ENCODE measurements at regions not wholly inside any gene's neighbourhood (a gene's known extent, or its start where the extent isn't known, plus 50 kb on each side); places are given as distances from the start of the nearest gene placed in this dataset.

- Histone ChIP-seq H4K20me1 (ENCODE audit: insufficient read depth, low read length) (no peaks in the 10 kb centered on the region), H2AK9ac (replicated peaks; ENCODE audit: low read depth, low read length, poor library complexity) (no peak overlapping the region), H3K4me3 (ENCODE audit: insufficient read depth, low read depth, low read length) (no peak overlapping the region), H4K91ac (ENCODE audit: insufficient read depth, low read depth, low read length) (no peak overlapping the region), H3K27ac (ENCODE audit: insufficient read depth, low read length) (no peak overlapping the region), H3K79me1 (ENCODE audit: low read depth in 1 of 2, low read length in 2 of 2) (no peaks in the 10 kb centered on the region), H3K14ac (replicated peaks; ENCODE audit: low read depth, low read length) (no peak overlapping the region), H2BK15ac (ENCODE audit: low read depth, low read length) (no peak overlapping the region), H3K4me1 (ENCODE audit: control insufficient read depth, insufficient read depth, low read length) (no peaks in the 10 kb centered on the region), H3K36me3 (ENCODE audit: control insufficient read depth, insufficient read depth, low read length) (no peaks in the 10 kb centered on the region), H3K9me1 (ENCODE audit: insufficient read depth, low read length) (no peaks in the 10 kb centered on the region), H2AFZ (replicated peaks; ENCODE audit: low read length, poor library complexity) (no peak overlapping the region), H2BK120ac (ENCODE audit: low read depth, low read length) (no peak overlapping the region), H2AK5ac (ENCODE audit: low read depth, low read length) (no peak overlapping the region), H2BK5ac (ENCODE audit: low read depth, low read length, poor library complexity, severe bottlenecking) (no peak overlapping the region), H3K23ac (ENCODE audit: low read depth, low read length) (no peak overlapping the region), H3K27me3 (ENCODE audit: control insufficient read depth, insufficient read depth, low read length) (no peaks in the 10 kb centered on the region), H4K8ac (ENCODE audit: low read depth in 2 of 2, low read length in 2 of 2) (no peak overlapping the region), H3K4me2 (ENCODE audit: low read depth, low read length) (no peak overlapping the region), H3K9ac (ENCODE audit: low read depth, low read length) (no peak overlapping the region), H3K18ac (ENCODE audit: low read depth, low read length) (no peak overlapping the region), H2BK20ac (ENCODE audit: low read depth, low read length) (no peak overlapping the region), H4K5ac (ENCODE audit: low read depth, low read length) (no peak overlapping the region), H3K4ac (ENCODE audit: low read depth, low read length) (no peak overlapping the region), H3K9me3 (ENCODE audit: control insufficient read depth, insufficient read depth, low read length) (peaks cover 10% of the 10 kb centered on the region), H3K56ac (ENCODE audit: extremely low read depth, insufficient read depth, low read length) (no peak overlapping the region)
- intact Hi-C loops (cut with micrococcal nuclease) (no loop called here), dilution Hi-C loops (cut with HindIII; ENCODE audit: low sequenced_read_pairs, unreplicated experiment) (no loop called here), in situ Hi-C loops (cut with MboI; ENCODE audit: low sequenced_read_pairs) (no loop called here)
- ChIA-PET POLR2A (ENCODE audit: unreplicated experiment) (no interaction called here), CTCF (no interaction called here)
- WGBS, 2 experiments (ENCODE audit: extremely low coverage in 2 of 2, insufficient read length in 1 of 2), result no CpG with 5 or more reads among the region's 9 CpGs
- DNase-seq (no peak), ATAC-seq (ENCODE audit: low read depth) (no peak)
- no TSS peak for BruUV-seq (replicated peaks)
- no peak for TF ChIP-seq MAFK (IDR thresholded peaks at IDR 0.05; ENCODE audit: low read depth, low read length)
- no peak for TF ChIP-seq NFE2L2 (IDR thresholded peaks at IDR 0.05; ENCODE audit: low read depth, low read length)
- TF ChIP-seq USF2 (IDR thresholded peaks at IDR 0.05; ENCODE audit: low read depth, low read length), result no peak
- no peak for TF ChIP-seq RFX5 (IDR thresholded peaks at IDR 0.05; ENCODE audit: low read depth, low read length)
- TF ChIP-seq FOS (IDR thresholded peaks at IDR 0.05; ENCODE audit: low read depth, low read length), result no peak
- no peak for TF ChIP-seq RAD21 (IDR thresholded peaks at IDR 0.05; ENCODE audit: low read length)
- no peak for TF ChIP-seq SMC3 (IDR thresholded peaks at IDR 0.05; ENCODE audit: low read depth, low read length)
Measured at GRCh38 chr3:4083225-4084015, 219.7 kb upstream of the SETMAR start.

Measured in IMR-90 (cell line).